GM19467 (cell line): ENCODE measurements at regions not wholly inside any gene's neighbourhood (a gene's known extent, or its start where the extent isn't known, plus 50 kb on each side); places are given as distances from the start of the nearest gene placed in this dataset.

ENCODE experiments used
- ATAC-seq: cut with Tn5 transposase; IDR thresholded peaks from one replicate; pipeline ENCODE4 v1.9.1; 2021; ENCODE audit warnings: mild to moderate bottlenecking, moderate library complexity; ENCODE audit not compliant: unreplicated experiment

DNA sequence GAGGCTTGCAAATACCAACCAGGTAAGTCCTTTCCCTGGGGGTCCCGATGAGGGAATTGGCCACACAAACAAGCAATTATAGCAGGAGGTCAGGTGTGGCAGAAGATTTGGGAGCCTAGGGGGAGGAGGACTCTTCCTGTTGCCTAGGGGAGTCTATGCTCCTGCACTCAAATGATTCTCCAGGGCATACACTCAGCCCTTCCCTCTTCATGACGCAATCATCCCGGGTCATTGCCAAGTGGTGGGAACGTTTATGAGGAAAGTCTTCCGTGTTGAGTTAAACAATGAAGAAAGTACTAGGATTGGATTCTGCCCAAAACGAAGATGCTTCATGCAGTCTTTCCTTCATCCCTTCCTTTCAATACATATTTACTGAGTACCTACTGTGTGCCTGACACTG is 186.5 kb upstream of the TSHZ2 start:
- no peak for ATAC-seq

DNA sequence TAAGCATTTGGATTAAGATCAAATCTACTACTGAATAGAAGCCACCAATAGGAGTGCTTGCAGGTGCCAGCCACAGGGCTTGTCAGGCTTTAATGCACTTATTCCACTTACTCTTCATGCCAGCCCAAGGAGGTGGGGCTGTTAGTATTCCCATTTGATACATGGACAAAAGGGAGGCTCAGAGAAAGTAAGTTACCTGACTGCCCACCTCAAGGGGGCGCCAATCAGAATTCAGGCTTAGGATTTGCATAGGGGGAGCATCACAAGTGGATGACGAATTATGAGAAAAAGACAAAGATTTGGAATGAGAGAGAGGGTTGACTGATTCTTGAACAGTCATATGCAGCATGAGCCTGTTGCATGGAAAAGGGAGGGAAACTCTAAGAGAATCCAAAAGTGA is 188.4 kb upstream of the TSHZ2 start:
- no peak for ATAC-seq

DNA sequence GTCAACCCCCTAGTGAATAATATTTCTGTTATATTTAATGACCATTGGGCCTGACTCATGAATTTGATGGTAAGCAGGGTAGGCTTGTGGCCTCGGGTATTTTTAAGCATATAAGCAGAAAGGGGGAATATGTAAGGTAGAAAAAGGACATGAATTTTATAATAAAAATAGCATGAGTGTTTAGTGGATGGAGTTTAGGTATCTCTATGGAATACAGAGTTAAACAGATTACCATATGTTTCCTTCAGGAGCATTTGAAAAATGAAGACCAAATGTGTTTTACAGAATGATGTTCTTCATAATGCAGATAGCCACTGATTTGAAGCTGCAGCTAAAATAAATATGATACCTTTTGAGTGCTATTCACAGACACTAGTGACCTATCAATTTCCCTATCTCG is 191.7 kb upstream of the TSHZ2 start:
- no peak for ATAC-seq

DNA sequence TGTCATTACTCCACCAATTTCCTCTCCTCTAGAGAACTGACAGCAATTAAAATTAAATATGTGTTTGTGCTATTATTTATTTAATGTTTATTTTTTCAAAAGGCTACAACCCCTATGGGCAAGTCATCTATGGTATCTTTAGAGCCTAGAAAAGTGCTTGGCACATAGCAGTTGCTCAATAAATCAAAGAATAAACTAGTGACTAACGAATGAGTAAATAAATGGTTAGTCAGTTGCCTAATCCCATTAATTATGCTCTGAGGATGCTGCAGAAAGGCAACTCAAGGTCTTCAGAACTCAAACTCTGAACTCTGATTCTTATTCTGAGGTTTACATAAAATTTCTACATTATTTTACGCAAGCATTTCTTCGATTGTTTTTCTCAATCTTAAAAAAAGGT is 193.0 kb upstream of the TSHZ2 start:
- ATAC-seq = no peak

DNA sequence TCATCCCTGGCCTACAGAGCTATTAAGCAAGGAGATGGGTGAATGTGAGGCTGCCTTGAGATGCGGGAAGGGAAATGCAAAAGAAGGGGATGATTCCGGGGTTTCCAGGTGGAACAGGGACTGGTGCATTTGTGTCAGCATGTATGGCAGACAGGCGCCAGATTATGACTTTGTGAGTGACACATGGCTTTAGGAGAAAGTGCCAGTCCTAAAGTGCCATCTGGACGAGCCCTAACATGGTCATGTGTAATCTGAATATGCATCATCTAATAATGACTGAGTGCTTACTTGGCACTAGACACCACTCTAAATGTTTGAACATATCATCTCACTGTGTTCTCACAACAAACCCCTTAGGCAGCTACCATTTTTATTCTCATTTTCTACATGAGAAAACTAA is 195.0 kb upstream of the TSHZ2 start:
- ATAC-seq = no peak

DNA sequence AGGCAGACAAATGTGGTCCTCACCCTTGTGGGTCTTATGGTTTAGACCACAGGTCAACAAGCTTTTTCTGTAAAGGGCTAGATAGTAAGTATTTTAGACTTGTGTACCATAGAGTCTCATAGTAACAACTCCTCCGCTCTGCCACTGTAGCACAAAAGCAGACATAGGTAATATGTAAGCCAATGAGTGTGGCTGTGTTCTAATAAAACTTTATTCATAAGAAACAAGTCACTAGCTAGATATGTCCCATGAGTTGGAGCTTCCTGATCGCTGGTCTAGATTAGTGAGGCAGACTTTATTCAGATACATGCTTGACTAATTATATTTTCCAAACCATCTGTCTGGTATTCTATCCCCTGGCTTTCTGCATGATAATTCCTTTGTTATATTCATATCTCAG is 196.4 kb upstream of the TSHZ2 start:
- no peak for ATAC-seq

- ATAC-seq = no peak
Measured at GRCh38 chr20:52768694-52769093, 203.5 kb upstream of the TSHZ2 start.

- no peak for ATAC-seq
Measured at GRCh38 chr20:52766645-52767435, 205.3 kb upstream of the TSHZ2 start.

DNA sequence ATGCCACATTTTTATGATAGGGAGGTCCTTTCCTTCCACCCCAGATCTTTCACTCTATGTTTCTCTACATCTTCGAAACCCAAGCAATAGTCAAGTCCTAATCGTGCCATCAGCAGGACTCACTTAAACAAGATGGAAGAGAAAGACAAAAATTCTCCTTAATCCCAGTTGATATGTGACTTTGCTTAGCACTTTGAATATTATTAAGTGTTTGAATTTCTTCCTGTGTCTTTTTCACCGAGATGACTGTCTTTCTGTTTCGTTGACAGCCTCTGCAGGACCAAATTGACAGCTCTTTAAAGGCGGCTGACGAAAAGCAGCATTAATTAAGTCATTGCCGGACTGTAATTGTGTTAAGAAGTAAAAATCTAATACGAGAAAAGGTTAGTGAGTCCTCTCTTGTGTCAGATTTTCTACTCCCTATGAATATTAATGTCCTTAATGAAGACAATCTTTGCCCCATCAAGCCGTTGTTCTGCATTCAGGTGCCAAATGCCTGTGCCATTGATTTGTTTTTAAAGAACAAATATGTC is 208.8 kb upstream of the TSHZ2 start:
- ATAC-seq = no peak

DNA sequence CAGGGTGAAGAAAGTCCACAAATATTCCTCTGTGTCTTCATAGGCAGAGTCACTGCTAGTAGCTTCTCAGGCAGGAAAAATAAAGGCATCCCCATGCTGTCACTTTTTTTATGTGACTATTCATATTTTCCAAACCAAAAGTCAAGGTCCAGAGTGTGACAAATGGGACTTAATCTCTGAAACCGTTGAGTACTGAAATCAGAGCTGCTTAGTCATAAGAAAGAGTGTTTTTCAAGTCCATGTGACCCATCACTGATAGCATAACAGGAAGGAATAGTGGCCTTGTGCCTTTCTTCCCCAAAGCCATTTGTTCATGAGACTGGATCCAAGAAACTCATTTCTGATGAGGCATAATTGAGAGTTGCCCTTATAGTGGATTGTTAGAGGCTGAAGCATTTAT is 210.3 kb upstream of the TSHZ2 start:
- no peak for ATAC-seq

DNA sequence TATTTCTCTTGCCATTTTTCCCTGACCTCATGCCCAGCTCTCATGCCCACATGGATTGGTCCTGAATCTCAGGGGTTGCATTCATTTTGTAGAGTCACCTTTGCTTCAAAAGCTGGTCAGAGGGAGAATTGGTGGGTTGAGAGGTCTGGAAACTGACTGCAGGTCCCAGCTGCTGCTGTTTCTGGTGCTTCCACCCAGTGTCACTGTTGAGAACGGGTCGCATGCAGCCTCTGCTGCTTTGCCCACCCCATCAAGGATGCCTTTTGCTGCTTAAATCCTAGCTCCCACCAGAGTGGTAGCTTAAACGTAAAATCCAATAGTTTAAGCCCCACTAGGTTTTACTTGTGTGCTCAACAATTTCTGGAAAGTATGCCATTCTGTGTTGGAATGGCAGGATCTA is 211.4 kb upstream of the TSHZ2 start:
- ATAC-seq = no peak

- no peak for ATAC-seq
Measured at GRCh38 chr20:52757411-52757810, 214.7 kb upstream of the TSHZ2 start.

GRCh38 chr20:52755744-52756143 is 216.4 kb upstream of the TSHZ2 start:
- ATAC-seq = no peak

DNA sequence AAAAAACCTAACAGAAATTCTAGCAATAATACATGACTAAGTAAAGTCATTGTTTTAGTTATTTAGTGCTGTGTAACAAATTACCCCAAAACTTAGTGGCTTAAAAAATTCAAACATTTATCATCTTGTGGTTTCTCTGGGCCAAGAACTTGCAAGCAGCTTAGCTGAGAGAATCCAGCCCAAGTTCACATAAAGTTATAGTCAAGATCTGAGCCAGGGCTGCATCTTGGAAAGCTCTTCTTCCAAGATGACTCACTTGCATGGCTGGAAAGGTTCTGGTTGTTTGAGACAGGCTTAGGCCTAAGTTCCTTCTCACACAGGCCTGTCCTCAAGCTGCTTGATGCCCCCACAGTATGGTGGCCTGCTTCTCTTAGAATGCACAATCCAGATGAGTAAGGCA is 217.8 kb upstream of the TSHZ2 start:
- ATAC-seq = no peak

- no peak for ATAC-seq
Measured at GRCh38 chr20:52752023-52752422, 220.1 kb upstream of the TSHZ2 start.

DNA sequence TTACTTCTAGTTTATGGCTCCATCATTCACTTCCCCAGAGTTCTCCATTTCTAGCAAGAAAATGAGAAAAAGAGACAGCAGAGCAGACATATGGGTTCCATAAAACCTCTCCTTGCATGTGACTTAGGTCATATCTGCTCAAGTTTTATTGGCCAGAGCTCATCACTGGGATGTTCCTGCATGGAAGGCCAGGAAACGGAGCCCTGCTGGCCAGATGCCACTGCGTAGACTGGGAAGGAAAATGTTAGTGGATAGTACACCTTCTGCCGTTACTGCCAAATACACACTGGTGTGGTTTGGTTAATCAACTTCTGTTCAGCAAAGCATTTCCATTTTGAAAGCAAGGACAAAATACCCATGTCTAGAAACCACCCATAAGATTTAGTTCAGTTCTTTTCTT is 220.6 kb upstream of the TSHZ2 start:
- no peak for ATAC-seq

DNA sequence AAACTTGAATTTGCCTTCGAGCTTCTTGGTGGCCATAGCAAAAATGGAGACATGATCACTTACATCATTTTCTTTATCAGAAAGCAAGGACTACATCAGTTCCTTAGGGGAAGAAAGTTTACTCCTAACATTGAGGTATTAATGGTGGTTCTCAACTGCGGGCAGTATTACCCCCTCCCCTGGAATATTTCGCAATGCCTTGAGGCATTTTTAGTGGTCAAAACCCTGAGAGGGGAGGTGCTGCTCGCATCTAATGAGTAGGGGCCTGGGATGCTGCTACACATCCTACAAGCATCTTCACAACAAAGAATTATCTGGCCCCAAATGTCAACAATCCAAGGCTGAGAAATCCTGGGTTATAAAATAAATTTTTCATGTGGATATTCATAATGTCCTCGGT is 222.2 kb upstream of the TSHZ2 start:
- ATAC-seq = no peak

DNA sequence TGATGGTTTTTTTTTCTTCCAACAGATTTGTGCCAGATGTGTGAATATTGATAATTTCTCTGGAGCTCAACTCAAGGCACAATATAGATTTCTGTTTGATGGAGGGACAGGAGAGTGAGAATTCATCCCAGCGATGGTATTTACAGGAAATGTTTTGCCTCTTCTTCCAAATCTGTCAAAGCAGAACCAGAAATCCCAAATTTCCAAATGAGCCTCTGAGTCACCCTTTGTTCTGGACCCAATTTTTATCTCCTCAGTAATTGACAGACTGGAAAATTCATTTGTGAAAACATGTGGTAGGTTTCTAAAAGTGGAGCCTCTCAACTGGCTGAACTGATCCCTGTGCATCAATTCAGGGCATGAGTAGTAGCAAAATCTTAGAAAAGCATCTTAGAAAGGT is 223.2 kb upstream of the TSHZ2 start:
- no peak for ATAC-seq

DNA sequence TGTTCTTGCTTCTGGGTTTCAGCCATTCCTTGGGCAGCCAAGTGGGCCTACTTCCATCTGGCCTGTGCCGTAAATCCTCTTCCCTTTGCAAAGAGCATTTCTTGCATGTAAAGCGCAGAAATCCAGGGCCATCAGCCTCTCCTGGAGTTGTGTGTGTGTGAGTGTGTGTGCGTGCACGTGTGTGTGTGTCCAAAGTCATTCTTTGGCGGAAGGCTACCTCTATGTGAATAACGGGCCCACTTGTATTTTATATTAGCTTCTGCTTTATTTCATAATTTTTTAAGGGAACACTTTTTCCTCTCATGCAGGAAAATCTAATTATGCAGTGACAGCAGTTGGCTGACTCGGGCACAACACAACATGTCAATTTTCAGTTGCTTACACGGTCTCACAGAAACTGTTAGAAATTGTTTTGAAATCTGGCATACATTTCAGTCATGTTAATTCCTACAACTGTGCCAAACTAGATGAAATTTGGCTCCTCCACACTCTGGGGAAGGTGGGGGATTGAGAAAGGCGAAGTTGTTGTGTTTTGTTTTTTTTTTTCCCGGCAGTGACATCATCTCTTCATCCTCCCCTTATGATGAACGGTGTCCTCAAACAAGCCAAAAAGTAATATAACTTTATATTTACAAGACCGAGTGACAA is 223.7 kb upstream of the TSHZ2 start:
- ATAC-seq = no peak

DNA sequence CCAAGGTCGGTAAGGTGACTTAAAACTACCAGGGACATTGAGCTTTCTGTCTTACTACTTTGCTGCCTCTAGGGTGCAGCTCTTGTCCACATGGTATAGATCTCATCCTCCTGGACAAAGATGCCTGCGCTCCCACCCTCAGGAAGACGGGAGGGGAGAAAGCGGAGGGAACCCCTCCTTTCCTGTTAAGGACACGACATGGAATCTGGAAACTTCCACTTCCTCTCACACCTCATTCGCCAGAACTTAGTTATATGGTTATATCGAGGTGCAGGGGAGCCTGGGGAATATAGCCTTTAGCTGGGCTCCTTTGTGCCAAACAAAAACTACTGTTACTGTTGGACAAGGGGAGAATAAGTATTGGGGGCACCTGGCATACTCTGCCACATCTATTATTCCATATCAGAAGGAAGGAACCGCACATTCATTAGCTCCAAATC is 224.3 kb upstream of the TSHZ2 start:
- ATAC-seq = no peak

DNA sequence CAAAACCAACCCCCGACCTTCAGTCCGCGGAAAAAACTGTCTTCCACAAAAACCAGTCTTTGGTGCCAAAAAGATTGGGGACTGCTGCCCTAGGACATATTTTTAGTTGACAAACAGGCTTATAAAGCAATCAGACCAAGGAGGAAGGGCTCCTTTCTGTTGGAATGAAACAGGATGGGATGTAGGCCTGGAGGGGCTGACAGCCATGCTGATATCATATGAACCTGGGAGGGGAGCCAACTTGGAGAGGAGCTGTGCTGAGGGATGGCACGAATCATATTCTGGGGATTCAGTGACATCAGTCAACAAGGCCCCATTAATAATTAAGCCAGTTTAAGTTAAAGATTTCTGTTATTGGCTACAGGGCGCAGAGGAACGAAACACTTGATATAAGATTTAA is 225.4 kb upstream of the TSHZ2 start:
- no peak for ATAC-seq

DNA sequence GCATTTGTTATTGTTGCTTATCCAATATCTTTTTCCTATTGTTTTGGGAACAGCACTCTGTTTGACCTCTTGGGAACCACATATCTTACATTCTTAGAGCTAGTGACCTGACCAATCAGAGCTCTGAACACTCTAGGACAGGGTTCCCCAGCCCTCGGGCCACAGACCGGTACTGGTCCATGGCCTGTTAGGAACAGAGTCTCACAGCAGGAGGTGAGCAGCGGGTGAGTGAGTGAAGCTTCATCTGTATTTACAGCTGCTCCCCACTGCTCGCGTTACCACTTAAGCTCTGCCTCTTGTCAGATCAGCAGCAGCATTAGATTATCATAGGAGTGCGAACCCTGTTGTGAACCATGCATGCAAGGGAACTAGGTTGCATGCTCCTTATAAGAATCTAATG is 226.0 kb upstream of the TSHZ2 start:
- ATAC-seq = no peak
